ENCODE measurements at regions not wholly inside any gene's neighbourhood (a gene's known extent, or its start where the extent isn't known, plus 50 kb on each side); places are given as distances from the start of the nearest gene placed in this dataset.
"Not testable (repeated sequence)": the region's sequence is repeated elsewhere in the genome, so short reads cannot be mapped to it uniquely, and the experiment has no call there.

DNA sequence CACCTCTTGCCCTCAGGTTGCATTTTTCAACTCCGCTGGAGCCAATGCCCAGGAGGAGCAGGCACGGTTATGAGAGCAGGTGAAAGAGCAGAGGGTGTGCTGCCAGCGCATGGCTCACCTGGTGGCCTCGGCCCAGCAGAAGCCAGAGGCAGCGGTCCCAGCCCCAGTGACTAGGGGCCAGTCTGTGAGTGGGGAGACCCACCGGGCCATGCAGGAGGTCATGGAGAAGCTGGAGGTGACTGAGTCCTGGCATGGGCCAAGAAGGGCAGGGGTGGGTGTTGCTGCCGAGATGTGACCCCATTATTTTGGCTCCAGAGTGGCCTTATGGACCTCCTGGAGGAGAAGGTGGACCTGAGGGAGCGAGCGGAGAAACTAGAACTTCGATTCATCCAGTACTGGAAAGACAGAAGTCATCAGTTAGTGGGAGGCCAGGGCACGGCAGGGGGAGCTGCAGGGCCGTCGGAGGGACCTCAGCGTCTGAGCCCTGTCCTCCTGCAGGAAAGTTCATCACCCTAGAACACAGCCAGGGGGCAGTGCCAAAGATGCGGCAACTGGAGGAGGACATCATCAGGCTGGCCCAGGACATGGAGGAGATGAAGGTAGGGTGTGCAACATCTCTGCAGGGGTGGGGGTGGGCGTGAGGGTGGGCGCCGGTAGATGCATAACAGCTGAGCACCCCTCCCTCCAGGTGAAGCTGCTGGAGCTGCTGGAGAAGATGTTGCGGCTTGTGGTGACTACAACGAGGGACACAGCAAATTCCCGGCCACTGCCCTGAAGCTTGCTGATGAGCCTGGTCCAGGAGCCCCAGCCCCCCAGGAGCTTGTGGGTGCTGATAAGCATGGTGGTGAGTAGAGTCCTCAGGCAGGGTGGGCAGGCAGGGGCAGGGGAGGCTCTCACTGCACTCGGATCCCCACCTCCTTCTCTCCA is 58.9 kb upstream of the LYSMD4 start:
- not testable (repeated sequence) for H3K4me1 Mint-ChIP-seq (ENCODE audit: low read depth, unreplicated experiment)

DNA sequence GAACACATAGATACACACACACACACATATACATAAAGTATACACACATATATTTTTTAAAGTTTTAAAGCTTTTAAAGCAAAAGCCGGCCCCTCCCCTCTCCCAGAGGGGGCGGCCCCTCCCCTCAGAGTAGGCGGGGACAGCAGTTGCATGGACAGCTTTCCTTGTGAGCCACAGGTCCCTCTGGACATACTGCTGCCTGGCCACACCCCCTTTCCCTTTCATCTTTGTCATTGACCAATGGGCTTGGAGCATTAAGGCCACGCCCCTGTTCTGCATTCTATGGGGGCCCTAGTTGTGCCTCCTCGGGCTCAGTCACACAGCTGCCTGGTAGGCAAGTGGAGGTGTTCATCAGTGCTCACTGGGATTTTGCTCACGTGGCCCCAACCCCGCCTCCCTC is 57.5 kb upstream of the LYSMD4 start:
- H3K36me3 ChIP-seq (ENCODE audit: control insufficient read depth, insufficient read depth, low read length); H3K9me3 Mint-ChIP-seq (ENCODE audit: unreplicated experiment); POLR2A ChIA-PET; CTCF ChIA-PET; H3K27me3 ChIP-seq (replicated peaks; ENCODE audit: control insufficient read depth, insufficient read depth, low read length); H3K4me3 ChIP-seq (ENCODE audit: low read depth, low read length); H3K36me3 Mint-ChIP-seq (ENCODE audit: insufficient read depth, unreplicated experiment); H3K4me1 Mint-ChIP-seq (ENCODE audit: low read depth, unreplicated experiment); H3K9me3 ChIP-seq; H3K4me3 Mint-ChIP-seq (ENCODE audit: unreplicated experiment); H3K27ac Mint-ChIP-seq (ENCODE audit: unreplicated experiment); H3K27me3 Mint-ChIP-seq (ENCODE audit: insufficient read depth, unreplicated experiment); intact Hi-C loops (cut with micrococcal nuclease; ENCODE audit: unreplicated experiment); H3K4me1 ChIP-seq; BruUV-seq (replicated peaks): not testable (repeated sequence)
- peak; percentile 11 to 44 for DNase-seq

More for the DNA sequence above, 58.9 kb upstream of the LYSMD4 start:
- DNase-seq: peak in 1 of 2 experiments; percentile 20
- POLR2A ChIA-PET; H3K4me3 ChIP-seq (ENCODE audit: low read depth, low read length); H3K27ac Mint-ChIP-seq (ENCODE audit: unreplicated experiment); H3K4me3 Mint-ChIP-seq (ENCODE audit: unreplicated experiment); H3K36me3 Mint-ChIP-seq (ENCODE audit: insufficient read depth, unreplicated experiment); BruUV-seq (replicated peaks); H3K9me3 ChIP-seq; H3K27me3 ChIP-seq (replicated peaks; ENCODE audit: control insufficient read depth, insufficient read depth, low read length); H3K9me3 Mint-ChIP-seq (ENCODE audit: unreplicated experiment); H3K27me3 Mint-ChIP-seq (ENCODE audit: insufficient read depth, unreplicated experiment); CTCF ChIA-PET; H3K4me1 ChIP-seq; intact Hi-C loops (cut with micrococcal nuclease; ENCODE audit: unreplicated experiment); H3K36me3 ChIP-seq (ENCODE audit: control insufficient read depth, insufficient read depth, low read length): not testable (repeated sequence)
- TF ChIP-seq, protein P1, sequence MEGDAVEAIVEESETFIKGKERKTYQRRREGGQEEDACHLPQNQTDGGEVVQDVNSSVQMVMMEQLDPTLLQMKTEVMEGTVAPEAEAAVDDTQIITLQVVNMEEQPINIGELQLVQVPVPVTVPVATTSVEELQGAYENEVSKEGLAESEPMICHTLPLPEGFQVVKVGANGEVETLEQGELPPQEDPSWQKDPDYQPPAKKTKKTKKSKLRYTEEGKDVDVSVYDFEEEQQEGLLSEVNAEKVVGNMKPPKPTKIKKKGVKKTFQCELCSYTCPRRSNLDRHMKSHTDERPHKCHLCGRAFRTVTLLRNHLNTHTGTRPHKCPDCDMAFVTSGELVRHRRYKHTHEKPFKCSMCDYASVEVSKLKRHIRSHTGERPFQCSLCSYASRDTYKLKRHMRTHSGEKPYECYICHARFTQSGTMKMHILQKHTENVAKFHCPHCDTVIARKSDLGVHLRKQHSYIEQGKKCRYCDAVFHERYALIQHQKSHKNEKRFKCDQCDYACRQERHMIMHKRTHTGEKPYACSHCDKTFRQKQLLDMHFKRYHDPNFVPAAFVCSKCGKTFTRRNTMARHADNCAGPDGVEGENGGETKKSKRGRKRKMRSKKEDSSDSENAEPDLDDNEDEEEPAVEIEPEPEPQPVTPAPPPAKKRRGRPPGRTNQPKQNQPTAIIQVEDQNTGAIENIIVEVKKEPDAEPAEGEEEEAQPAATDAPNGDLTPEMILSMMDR (IDR thresholded peaks at IDR 0.05; ENCODE audit: insufficient read depth in 1 of 2, low read depth in 1 of 2, low read length in 1 of 2, severe bottlenecking in 1 of 2, unreplicated experiment in 1 of 2): peak in 1 of 2 experiments; percentile 27

DNA sequence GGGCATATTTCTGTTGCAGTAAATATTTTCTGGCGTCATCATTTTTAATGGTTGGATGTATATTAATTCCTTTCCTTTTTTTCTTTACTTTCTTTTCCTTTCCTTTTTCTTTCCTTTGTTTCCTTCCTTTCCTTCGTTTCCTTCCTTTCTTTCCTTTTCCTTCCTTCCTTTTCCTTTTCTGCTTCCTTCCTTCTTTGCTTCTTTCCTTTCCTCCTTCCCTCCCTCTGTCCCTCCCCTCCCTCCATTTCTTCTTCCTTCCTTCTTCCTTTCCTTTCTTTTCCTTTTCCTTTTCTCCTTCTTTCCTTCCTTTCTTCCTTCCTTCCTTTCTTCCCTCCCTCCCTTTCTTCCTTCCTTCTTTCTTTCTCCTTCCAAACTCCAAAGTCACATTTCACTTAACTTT is 54.9 kb upstream of the LYSMD4 start:
- Histone ChIP-seq H3K4me3 (ENCODE audit: low read depth, low read length) (no peak overlapping the region), H3K4me1 (peaks cover 5% of the 10 kb centered on the region; the same call in 1 of the 2 replicates), H3K27me3 (replicated peaks; ENCODE audit: control insufficient read depth, insufficient read depth, low read length) (no peaks in the 10 kb centered on the region), H3K36me3 (ENCODE audit: control insufficient read depth, insufficient read depth, low read length) (no peaks in the 10 kb centered on the region), H3K9me3 (no peaks in the 10 kb centered on the region)
- intact Hi-C loops (cut with micrococcal nuclease; ENCODE audit: unreplicated experiment): loop anchor here (10.0 kb wide), 1 partner anchor 1997 kb away; no protein-coding TSS in a partner anchor
- no TSS peak for BruUV-seq (replicated peaks)
- POLR2A ChIA-PET: no interaction called here
- H3K4me1 Mint-ChIP-seq (ENCODE audit: low read depth, unreplicated experiment): no peaks in the 10 kb centered on the region
- CTCF ChIA-PET: no interaction called here
- TF ChIP-seq, protein P1 (IDR thresholded peaks at IDR 0.05; ENCODE audit: insufficient read depth in 1 of 2, low read depth in 1 of 2, low read length in 1 of 2, severe bottlenecking in 1 of 2, unreplicated experiment in 1 of 2): no peak
- no peak overlapping the region for H3K27ac Mint-ChIP-seq (ENCODE audit: unreplicated experiment)
- no peak for DNase-seq
- H3K4me3 Mint-ChIP-seq (ENCODE audit: unreplicated experiment): no peak overlapping the region
- H3K9me3 Mint-ChIP-seq (ENCODE audit: unreplicated experiment): no peaks in the 10 kb centered on the region
- no peaks in the 10 kb centered on the region for H3K36me3 Mint-ChIP-seq (ENCODE audit: insufficient read depth, unreplicated experiment)
- no peaks in the 10 kb centered on the region for H3K27me3 Mint-ChIP-seq (ENCODE audit: insufficient read depth, unreplicated experiment)

DNA sequence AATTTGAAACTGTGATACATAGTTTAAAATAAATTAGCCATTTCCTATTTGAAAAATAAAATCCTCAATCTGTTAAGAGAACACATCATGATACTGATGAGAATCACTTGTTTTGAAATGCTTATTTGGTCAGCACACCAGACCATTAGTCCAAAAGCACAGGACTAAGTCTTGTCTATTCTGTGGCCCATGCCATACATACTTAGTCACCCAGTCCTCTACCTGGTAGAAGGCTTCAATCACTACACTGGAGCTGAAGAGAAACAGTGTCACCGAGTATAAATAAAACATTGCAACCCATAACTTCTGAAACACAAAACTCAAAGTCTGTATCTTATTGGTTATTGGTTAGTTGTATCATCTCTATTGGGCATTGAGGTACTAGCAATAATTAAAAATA is 51.6 kb upstream of the LYSMD4 start:
- POLR2A ChIA-PET: interaction anchor here (0.7 kb wide), 1 partner anchor 52 kb away, joined by 3 read pairs; no protein-coding TSS in a partner anchor
- H3K4me1 ChIP-seq; H3K9me3 ChIP-seq; H3K9me3 Mint-ChIP-seq (ENCODE audit: unreplicated experiment); H3K36me3 ChIP-seq (ENCODE audit: control insufficient read depth, insufficient read depth, low read length); H3K27ac Mint-ChIP-seq (ENCODE audit: unreplicated experiment); H3K27me3 ChIP-seq (replicated peaks; ENCODE audit: control insufficient read depth, insufficient read depth, low read length); H3K36me3 Mint-ChIP-seq (ENCODE audit: insufficient read depth, unreplicated experiment); H3K27me3 Mint-ChIP-seq (ENCODE audit: insufficient read depth, unreplicated experiment); BruUV-seq (replicated peaks); CTCF ChIA-PET; DNase-seq; H3K4me3 ChIP-seq (ENCODE audit: low read depth, low read length); H3K4me3 Mint-ChIP-seq (ENCODE audit: unreplicated experiment); H3K4me1 Mint-ChIP-seq (ENCODE audit: low read depth, unreplicated experiment): not testable (repeated sequence)
- intact Hi-C loops (cut with micrococcal nuclease; ENCODE audit: unreplicated experiment): loop anchor here (10.0 kb wide), 1 partner anchor 2000 kb away; no protein-coding TSS in a partner anchor

DNA sequence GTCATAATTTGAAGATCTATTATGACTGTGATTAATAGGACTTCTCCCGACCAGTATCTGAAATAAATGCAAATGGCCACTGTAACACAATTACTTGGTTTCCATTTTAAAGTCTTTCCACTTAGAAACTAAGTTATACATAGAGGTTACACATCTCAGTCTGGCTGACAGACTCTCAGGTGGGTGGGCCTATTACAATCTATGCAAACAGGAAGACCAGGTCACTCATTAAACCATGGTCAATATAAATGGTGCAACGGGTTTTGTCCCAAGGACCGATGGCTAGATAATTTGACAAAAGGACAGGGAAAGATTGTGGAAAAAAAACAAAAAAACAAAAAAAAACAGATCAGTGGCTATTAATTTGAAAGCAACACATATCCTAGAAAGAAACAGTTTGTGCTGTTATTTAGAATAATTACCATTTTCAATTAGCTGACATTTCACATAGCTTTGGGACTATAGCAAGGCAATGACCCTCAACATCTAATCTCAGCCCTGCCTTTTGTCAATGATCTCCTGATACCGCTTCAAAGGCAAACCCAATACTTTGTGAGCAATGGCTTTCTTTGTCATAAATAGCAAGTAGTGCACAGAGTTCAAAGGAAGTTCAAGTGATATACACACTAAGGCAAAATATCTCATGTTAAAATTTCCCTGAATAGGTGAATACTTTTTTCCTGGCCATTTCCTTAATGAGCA is 50.8 kb upstream of the LYSMD4 start:
- H3K4me3 ChIP-seq (ENCODE audit: low read depth, low read length); H3K9me3 ChIP-seq; H3K36me3 ChIP-seq (ENCODE audit: control insufficient read depth, insufficient read depth, low read length); H3K9me3 Mint-ChIP-seq (ENCODE audit: unreplicated experiment); CTCF ChIA-PET; H3K4me1 Mint-ChIP-seq (ENCODE audit: low read depth, unreplicated experiment); DNase-seq; H3K27ac Mint-ChIP-seq (ENCODE audit: unreplicated experiment); H3K4me1 ChIP-seq; H3K27me3 Mint-ChIP-seq (ENCODE audit: insufficient read depth, unreplicated experiment); H3K27me3 ChIP-seq (replicated peaks; ENCODE audit: control insufficient read depth, insufficient read depth, low read length); BruUV-seq (replicated peaks); H3K36me3 Mint-ChIP-seq (ENCODE audit: insufficient read depth, unreplicated experiment): not testable (repeated sequence)
- POLR2A ChIA-PET: interaction anchor here (0.7 kb wide), 1 partner anchor 52 kb away, joined by 3 read pairs; no protein-coding TSS in a partner anchor
- intact Hi-C loops (cut with micrococcal nuclease; ENCODE audit: unreplicated experiment): loop anchor here (10.0 kb wide), 1 partner anchor 2001 kb away; no protein-coding TSS in a partner anchor
- H3K4me3 Mint-ChIP-seq (ENCODE audit: unreplicated experiment): peak overlapping the region; percentile 37

All from Caco-2 (cell line).